Ascending aorta (tissue), 2 donors: ENCODE measurements at regions not wholly inside any gene's neighbourhood (a gene's known extent, or its start where the extent isn't known, plus 50 kb on each side); places are given as distances from the start of the nearest gene placed in this dataset.

Source experiments
- DNase-seq, 2 donors: peaks; one replicate each; pipeline ENCODE4 v3.0.0-alpha.2; 2019; ENCODE audit warnings: low spot score in 2 of 2
- H3K27ac ChIP-seq, 2 donors: fragments of 200-600 bp; sonication (generic); one replicate each; pipeline ENCODE4 v1.5.1; 2016 to 2017; ENCODE audit warnings: mild to moderate bottlenecking in 1 of 2
- H3K27me3 ChIP-seq: fragments of 200-600 bp; sonication (generic); one replicate; pipeline ENCODE4 v1.5.1; 2017
- H3K36me3 ChIP-seq, 2 donors: fragments of 200-600 bp; sonication (generic); one replicate each; pipeline ENCODE4 v1.5.1; 2016
- H3K4me1 ChIP-seq, 2 donors: fragments of 200-600 bp; sonication (generic); one replicate each; pipeline ENCODE4 v1.5.1; 2016 to 2017; ENCODE audit warnings: mild to moderate bottlenecking in 1 of 2
- H3K4me3 ChIP-seq, 2 donors: fragments of 200-600 bp; sonication (generic); one replicate each; pipeline ENCODE4 v1.5.1; 2016 to 2017; ENCODE audit warnings: mild to moderate bottlenecking in 1 of 2
- H3K9me3 ChIP-seq, 2 donors: fragments of 200-600 bp; sonication (generic); one replicate each; pipeline ENCODE4 v1.5.1; 2016
- CTCF ChIP-seq, 3 experiments: fragments of 200-600 bp in 2 of 3; fragments of 450-650 bp in 1 of 3; sonication (generic) in 2 of 3; IDR thresholded peaks; one replicate each; pipeline ENCODE4 v1.5.1; 2016 to 2019; ENCODE audit warnings: antibody characterized with exemption in 3 of 3, mild to moderate bottlenecking in 1 of 3, moderate library complexity in 1 of 3
- intact Hi-C: fragments of 100-400 bp; cut with DNase I; formaldehyde crosslinking; loops from one replicate; pipeline ENCODE4 v1.15.1; 2023

- Histone ChIP-seq H3K27me3 (no peaks in the 10 kb centered on the region), H3K4me3 (no peak overlapping the region), H3K4me1 (no peaks in the 10 kb centered on the region), H3K36me3 (no peaks in the 10 kb centered on the region), H3K9me3 (no peaks in the 10 kb centered on the region), H3K27ac (no peak overlapping the region)
- no peak for DNase-seq
- intact Hi-C loops = no loop called here
- no peak for TF ChIP-seq CTCF (IDR thresholded peaks at IDR 0.05)
Observed at GRCh38 chr2:136532171-136532570, 233.2 kb upstream of the THSD7B start.

- Histone ChIP-seq H3K4me1 (no peaks in the 10 kb centered on the region), H3K27me3 (no peaks in the 10 kb centered on the region), H3K4me3 (no peak overlapping the region), H3K9me3 (no peaks in the 10 kb centered on the region), H3K36me3 (no peaks in the 10 kb centered on the region), H3K27ac (no peak overlapping the region)
- no peak for TF ChIP-seq CTCF (IDR thresholded peaks at IDR 0.05)
- intact Hi-C loops = no loop called here
- DNase-seq = no peak
Observed at GRCh38 chr2:136531731-136532130, 233.6 kb upstream of the THSD7B start.

- H3K36me3 ChIP-seq = no peaks in the 10 kb centered on the region
- H3K9me3 ChIP-seq = no peaks in the 10 kb centered on the region
- intact Hi-C loops = no loop called here
- no peaks in the 10 kb centered on the region for H3K4me1 ChIP-seq
- no peaks in the 10 kb centered on the region for H3K27me3 ChIP-seq
- no peak for TF ChIP-seq CTCF (IDR thresholded peaks at IDR 0.05)
- DNase-seq = no peak
- no peak overlapping the region for H3K4me3 ChIP-seq
- no peak overlapping the region for H3K27ac ChIP-seq
Observed at GRCh38 chr2:136530146-136530545, 235.2 kb upstream of the THSD7B start.

DNA sequence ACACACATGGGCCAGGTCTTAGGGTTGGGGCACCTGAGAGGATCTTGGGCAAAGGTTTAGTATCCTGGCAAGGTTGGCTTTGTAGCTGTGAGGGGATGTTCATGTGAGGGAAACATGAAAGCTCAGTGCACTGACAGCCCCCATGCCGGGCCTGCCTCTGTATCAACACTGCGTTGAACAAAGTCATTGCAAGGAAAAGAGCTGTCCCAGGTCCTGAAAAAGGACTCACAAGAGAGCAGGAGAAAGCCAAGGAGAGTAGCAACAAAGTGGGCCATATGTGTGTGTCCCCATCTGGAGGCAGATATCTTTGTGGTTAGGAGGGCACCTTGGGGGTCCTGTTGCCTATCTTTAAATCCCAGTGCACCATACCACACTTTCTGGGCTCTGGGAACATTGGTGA is 237.8 kb upstream of the THSD7B start:
- Histone ChIP-seq H3K27me3 (no peaks in the 10 kb centered on the region), H3K27ac (no peak overlapping the region), H3K9me3 (no peaks in the 10 kb centered on the region), H3K36me3 (no peaks in the 10 kb centered on the region), H3K4me3 (no peak overlapping the region), H3K4me1 (no peaks in the 10 kb centered on the region)
- no peak for DNase-seq
- no peak for TF ChIP-seq CTCF (IDR thresholded peaks at IDR 0.05)
- intact Hi-C loops = no loop called here

GRCh38 chr2:136522724-136523123 is 242.6 kb upstream of the THSD7B start:
- Histone ChIP-seq H3K9me3 (no peaks in the 10 kb centered on the region), H3K4me1 (no peaks in the 10 kb centered on the region), H3K4me3 (no peak overlapping the region), H3K27me3 (no peaks in the 10 kb centered on the region), H3K27ac (no peak overlapping the region), H3K36me3 (no peaks in the 10 kb centered on the region)
- no peak for DNase-seq
- no peak for TF ChIP-seq CTCF (IDR thresholded peaks at IDR 0.05)
- intact Hi-C loops = no loop called here

DNA sequence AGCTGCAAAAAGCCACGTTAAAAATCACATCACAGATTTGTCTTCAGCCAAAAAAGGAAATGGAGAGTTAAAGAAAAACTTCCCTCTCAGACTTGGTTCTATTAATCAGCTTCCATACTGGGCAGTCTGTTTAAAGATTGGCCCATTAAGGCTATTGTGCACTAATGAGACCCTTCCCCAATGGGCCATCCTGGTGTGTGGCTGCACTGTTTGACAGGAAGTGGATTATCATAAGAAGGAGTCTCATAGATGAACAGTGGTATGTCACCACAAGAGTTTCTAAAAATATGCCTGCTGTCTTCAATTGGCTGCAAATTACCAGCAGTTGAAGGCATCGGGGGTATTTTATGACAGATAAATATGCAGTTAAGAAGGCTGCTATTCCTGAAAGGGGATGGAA is 247.6 kb upstream of the THSD7B start:
- Histone ChIP-seq H3K27me3 (no peaks in the 10 kb centered on the region), H3K9me3 (no peaks in the 10 kb centered on the region), H3K4me1 (no peaks in the 10 kb centered on the region), H3K4me3 (no peak overlapping the region), H3K27ac (no peak overlapping the region), H3K36me3 (no peaks in the 10 kb centered on the region)
- intact Hi-C loops = no loop called here
- no peak for DNase-seq
- no peak for TF ChIP-seq CTCF (IDR thresholded peaks at IDR 0.05)
